ENCODE measurements at regions not wholly inside any gene's neighbourhood (a gene's known extent, or its start where the extent isn't known, plus 50 kb on each side); places are given as distances from the start of the nearest gene placed in this dataset.
"Not testable (repeated sequence)": the region's sequence is repeated elsewhere in the genome, so short reads cannot be mapped to it uniquely, and the experiment has no call there.

DNA sequence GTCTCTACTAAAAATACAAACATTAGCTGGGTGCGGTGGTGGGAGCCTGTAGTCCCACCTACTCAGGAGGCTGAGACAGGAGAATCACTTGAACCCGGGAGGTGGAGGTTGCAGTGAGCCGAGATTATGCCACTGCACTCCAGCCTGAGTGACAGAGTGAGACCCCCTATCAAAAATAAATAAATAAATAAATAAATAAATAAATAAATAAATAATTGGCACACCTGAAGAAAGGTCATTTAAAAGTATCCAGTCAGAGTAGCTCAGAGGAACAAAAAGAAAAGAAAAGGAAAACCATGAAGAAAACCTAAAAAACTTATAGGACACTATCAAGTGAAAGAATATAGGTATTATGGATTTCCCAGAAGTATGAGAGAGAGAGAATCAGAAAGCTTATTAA lies 330.1 kb upstream of the AR start:
- H3K36me3 Mint-ChIP-seq, DNase-seq, ATAC-seq, POLR2A ChIA-PET, H3K27ac Mint-ChIP-seq, H3K4me1 Mint-ChIP-seq, H3K4me3 Mint-ChIP-seq, H3K27me3 Mint-ChIP-seq: not testable (repeated sequence)
- H3K9me3 Mint-ChIP-seq: peaks cover 0 to 10% (median 5%) of the 10 kb centered on the region in 9 donors

DNA sequence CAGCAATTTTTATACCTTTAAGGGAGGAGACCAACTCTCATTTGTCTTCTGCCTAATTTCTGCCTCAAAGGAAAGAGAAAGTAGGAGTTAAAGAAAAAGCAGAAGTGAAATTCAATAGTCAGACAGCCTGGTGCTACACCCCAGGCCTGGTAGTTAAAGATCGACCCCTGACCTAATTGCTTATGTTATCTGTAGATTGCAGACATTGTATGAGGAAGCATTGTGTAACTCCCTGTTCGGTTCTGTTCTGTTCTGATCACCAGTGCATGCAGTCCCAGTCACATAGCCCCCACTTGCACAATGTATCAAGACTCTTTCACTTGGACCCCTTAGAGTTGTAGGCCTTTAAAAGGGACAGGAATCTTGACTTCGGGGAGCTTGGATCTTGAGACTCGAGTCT lies 335.9 kb upstream of the AR start:
- no peak for ATAC-seq
- DNase-seq: no peak
- Mint-ChIP-seq H3K36me3 (peaks cover 0 to 7% (median 0%) of the 10 kb centered on the region in 3 donors), H3K4me1 (no peaks in the 10 kb centered on the region), H3K27me3 (no peaks in the 10 kb centered on the region), H3K9me3 (peaks cover 0 to 4% (median 0%) of the 10 kb centered on the region in 9 donors), H3K4me3 (no peak overlapping the region), H3K27ac (no peak overlapping the region)
- POLR2A ChIA-PET: no interaction called here

DNA sequence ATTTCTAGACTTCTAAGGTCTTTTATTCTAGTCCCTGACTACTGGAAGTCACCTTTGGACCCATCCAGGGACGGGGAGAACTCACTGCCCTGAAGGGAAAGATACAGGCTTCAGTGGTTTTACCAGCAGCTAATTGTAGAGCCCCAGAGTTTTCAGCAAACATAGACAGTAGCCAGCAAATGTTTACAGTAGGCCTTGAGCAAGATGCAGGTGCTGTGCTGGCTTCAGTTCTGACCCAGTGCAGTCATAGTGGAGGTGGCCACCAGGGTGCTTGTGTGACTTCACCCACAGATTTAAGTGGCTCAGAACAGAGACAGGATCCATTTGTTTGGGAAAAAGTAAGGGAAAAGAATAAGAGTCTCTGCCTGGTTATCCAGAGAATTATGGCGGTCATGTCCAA lies 384.4 kb upstream of the AR start:
- H3K9me3 Mint-ChIP-seq: peaks cover 0 to 10% (median 2%) of the 10 kb centered on the region in 9 donors
- no peak for ATAC-seq
- no peaks in the 10 kb centered on the region for H3K4me1 Mint-ChIP-seq
- H3K27me3 Mint-ChIP-seq: no peaks in the 10 kb centered on the region
- no peak overlapping the region for H3K4me3 Mint-ChIP-seq
- DNase-seq: no peak
- POLR2A ChIA-PET: no interaction called here
- H3K36me3 Mint-ChIP-seq: no peaks in the 10 kb centered on the region
- no peak overlapping the region for H3K27ac Mint-ChIP-seq

DNA sequence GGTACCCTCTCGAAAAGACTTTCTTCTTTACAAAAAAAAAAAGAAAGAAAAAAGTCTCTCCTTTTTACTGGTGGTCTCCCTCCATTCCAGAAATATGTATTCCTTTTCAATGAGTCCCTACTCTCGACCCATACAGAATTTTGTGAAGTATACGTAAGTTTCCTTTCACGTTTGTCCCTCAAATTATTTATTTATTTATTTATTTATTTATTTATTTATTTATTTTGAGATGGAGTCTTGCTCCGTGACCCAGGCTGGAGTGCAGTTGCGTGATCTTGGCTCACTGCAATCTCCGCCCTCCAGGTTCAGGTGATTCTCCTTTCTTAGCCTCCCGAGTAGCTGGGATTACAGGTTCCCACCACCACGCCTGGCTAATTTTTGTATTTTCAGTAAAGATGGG lies 429.2 kb upstream of the AR start:
- Mint-ChIP-seq H3K36me3 (no peaks in the 10 kb centered on the region), H3K27me3 (no peaks in the 10 kb centered on the region), H3K4me1 (no peaks in the 10 kb centered on the region), H3K27ac (no peak overlapping the region), H3K4me3 (no peak overlapping the region), H3K9me3 (peaks cover 0 to 6% (median 0%) of the 10 kb centered on the region in 9 donors)
- DNase-seq: no peak
- POLR2A ChIA-PET: no interaction called here
- no peak for ATAC-seq

DNA sequence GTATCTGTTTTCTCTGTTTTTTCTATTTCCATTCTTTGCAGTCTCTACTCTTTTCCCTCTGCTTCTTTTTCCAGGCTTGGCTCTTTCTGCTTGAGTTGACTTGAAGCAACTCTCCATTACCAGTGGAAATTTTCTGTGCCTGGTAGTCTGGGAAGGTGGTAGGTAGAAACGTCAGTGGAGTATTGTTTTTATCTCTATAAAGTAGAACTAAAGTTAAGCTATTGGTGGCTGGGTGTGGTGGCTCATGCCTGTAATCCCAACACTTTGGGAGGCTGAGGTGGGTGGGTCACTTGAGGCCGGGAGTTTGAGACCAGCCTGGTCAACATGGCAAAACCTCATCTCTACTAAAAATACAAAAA lies 438.1 kb upstream of the AR start:
- POLR2A ChIA-PET: no interaction called here
- Mint-ChIP-seq H3K4me1 (no peaks in the 10 kb centered on the region), H3K4me3 (no peak overlapping the region), H3K9me3 (no peaks in the 10 kb centered on the region), H3K27me3 (peaks cover 0 to 3% (median 0%) of the 10 kb centered on the region in 5 donors), H3K27ac (no peak overlapping the region), H3K36me3 (no peaks in the 10 kb centered on the region)
- no peak for ATAC-seq
- no peak for DNase-seq

DNA sequence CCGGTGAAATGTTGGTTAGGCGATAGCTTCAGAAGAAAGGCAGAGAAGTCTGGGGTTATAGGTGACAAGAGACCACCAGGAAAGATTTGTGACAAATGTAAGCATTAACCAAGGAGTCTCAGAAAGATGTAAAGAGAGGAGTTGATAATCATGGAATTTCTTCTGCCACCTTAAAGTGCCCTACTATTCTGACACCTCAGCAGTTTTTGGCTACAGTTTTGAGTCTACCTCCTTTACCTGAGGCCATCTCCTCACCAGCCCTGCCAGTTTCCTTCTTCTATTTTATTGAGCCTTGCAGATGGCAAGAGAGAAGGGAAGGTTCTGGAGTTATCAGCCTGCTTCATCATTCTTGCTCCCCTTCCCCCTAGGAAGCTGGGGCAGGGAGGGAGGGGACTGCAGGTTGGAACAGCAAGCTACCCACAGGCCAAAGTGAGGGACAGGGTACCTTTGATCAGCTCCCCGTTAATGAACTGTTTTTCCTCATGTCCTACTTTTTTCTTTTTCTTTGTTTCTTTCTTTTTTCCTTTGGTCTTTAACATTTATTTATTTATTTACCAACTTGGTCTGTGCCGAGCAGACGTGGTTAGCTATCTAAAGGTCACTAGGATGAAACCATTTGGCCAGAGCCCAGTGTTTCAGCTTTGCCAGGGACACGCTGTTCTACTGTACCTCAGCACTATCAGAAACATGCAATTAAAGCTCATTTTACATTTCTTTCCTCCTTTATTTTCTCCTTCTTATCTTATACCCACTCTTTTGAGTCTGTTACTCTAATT lies 438.7 kb upstream of the AR start:
- no peak overlapping the region for H3K27ac Mint-ChIP-seq
- POLR2A ChIA-PET: no interaction called here
- peaks cover 0 to 3% (median 0%) of the 10 kb centered on the region in 5 donors for H3K27me3 Mint-ChIP-seq
- H3K4me3 Mint-ChIP-seq: no peak overlapping the region
- no peaks in the 10 kb centered on the region for H3K9me3 Mint-ChIP-seq
- DNase-seq (no peak), ATAC-seq (no peak)
- no peaks in the 10 kb centered on the region for H3K36me3 Mint-ChIP-seq
- no peaks in the 10 kb centered on the region for H3K4me1 Mint-ChIP-seq

DNA sequence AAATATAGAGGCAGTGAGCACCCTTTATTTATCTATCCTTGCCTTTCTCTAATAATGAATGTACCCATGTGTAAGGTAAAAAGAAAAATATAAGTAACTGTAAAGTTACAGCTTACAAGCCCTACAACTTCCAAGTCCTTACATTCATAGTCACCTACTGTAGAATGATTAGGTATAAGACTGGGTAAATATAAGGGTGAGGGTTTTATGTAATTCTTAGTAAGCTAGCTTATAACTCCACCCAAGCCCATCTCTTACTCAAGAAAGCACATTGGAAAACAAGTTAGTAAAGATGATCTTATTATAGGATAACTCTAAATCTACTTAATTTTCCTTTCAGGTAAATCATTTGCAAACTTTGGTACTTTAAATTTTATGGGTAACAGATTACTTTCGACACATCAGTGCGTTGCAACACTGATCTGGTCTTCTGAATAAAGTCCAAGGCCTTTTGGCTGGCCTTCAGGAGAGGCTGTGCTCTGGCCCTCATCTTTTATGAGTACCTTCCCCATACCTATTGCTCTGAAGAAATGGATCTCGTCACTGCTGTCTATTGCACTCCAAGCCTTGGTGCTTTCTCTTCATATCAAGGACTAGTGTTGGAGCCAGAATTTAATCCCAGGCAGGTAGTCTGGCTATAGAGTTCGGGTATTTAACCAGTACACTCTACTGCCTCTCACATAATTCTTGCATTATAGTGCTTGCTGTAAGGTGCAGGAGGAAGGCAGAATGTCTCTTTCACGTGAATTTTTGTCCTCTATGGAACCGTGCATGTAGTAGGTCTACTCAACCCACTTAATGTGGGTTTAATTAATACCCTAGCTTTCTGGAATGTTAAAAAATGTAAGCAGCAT lies 443.6 kb upstream of the AR start:
- H3K9me3 Mint-ChIP-seq: peaks cover 0 to 4% (median 0%) of the 10 kb centered on the region in 9 donors
- H3K27ac Mint-ChIP-seq: no peak overlapping the region
- DNase-seq: no peak
- no peaks in the 10 kb centered on the region for H3K36me3 Mint-ChIP-seq
- H3K4me3 Mint-ChIP-seq: no peak overlapping the region
- H3K4me1 Mint-ChIP-seq: no peaks in the 10 kb centered on the region
- H3K27me3 Mint-ChIP-seq: peaks cover 0 to 3% (median 0%) of the 10 kb centered on the region in 5 donors
- POLR2A ChIA-PET: no interaction called here
- no peak for ATAC-seq

DNA sequence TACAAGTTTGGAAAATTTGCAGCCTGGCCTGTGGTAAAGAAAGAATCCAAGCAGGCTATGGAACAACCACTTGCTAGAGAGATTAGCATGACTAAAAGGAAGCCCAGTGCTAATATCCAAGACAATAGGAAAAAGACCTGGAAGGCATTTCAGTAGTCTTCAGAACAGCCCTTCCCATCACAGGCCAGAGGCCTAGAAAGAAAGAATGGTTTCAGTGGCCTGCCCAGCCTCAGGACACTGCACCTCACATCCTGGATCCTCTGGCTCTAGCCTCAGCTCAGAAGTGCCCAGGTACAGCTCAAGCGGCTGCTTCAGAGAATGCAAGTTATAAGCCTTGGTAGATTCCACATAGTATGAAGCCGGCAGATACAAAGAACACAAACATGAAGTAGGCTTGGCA lies 449.8 kb upstream of the AR start:
- H3K4me3 Mint-ChIP-seq: no peak overlapping the region
- peaks cover 0 to 14% (median 0%) of the 10 kb centered on the region in 9 donors for H3K9me3 Mint-ChIP-seq
- no peaks in the 10 kb centered on the region for H3K27me3 Mint-ChIP-seq
- ATAC-seq (no peak), DNase-seq (no peak)
- H3K4me1 Mint-ChIP-seq: no peaks in the 10 kb centered on the region
- POLR2A ChIA-PET: no interaction called here
- peaks cover 0 to 5% (median 0%) of the 10 kb centered on the region in 3 donors for H3K36me3 Mint-ChIP-seq
- H3K27ac Mint-ChIP-seq: no peak overlapping the region

DNA sequence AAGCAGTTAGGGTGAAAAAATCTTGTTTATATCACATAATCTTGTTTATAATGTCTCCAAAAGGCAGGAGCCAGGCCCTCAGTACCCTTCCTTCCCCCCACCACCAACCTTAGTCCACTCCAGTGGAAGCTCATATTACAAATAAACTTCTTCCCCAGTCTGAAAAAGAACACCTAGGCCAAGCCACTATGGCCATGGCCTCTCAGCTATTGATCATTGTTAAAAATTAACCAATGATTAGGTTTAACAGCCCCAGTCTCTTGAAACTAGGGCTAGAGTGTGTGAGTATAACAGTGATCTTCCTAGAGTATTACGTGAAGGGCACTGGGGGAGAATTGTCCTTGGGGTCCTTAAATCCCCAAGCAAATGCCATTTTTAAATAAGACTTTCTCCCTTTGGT lies 411.9 kb upstream of the EDA2R start:
- H3K36me3 Mint-ChIP-seq: no peaks in the 10 kb centered on the region
- H3K27ac Mint-ChIP-seq: no peak overlapping the region
- H3K27me3 Mint-ChIP-seq: no peaks in the 10 kb centered on the region
- DNase-seq (no peak), ATAC-seq (no peak)
- H3K4me3 Mint-ChIP-seq: no peak overlapping the region
- no peaks in the 10 kb centered on the region for H3K4me1 Mint-ChIP-seq
- POLR2A ChIA-PET: no interaction called here
- H3K9me3 Mint-ChIP-seq: peaks cover 0 to 4% (median 0%) of the 10 kb centered on the region in 9 donors

DNA sequence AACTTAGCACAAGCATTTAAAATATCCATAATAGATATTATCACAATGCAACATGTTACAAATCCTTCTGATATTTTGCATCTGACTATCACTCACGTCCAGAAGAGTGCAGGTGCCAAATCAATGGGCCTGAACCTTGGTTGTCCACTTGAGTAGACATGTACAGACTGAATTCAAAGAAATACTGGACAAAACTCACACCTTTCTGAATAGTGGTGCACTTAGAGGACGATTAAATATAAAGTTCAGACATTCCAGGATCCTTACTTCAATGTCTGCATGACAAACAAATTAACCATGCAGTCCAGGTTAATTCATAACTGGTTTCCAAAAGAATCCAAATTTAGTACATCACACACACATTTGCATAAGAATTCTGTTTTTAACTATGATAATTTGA lies 406.0 kb upstream of the EDA2R start:
- POLR2A ChIA-PET: no interaction called here
- H3K4me1 Mint-ChIP-seq: no peaks in the 10 kb centered on the region
- no peak overlapping the region for H3K27ac Mint-ChIP-seq
- no peaks in the 10 kb centered on the region for H3K36me3 Mint-ChIP-seq
- H3K9me3 Mint-ChIP-seq: peaks cover 0 to 2% (median 0%) of the 10 kb centered on the region in 9 donors
- no peak overlapping the region for H3K4me3 Mint-ChIP-seq
- ATAC-seq (no peak), DNase-seq (no peak)
- no peaks in the 10 kb centered on the region for H3K27me3 Mint-ChIP-seq

DNA sequence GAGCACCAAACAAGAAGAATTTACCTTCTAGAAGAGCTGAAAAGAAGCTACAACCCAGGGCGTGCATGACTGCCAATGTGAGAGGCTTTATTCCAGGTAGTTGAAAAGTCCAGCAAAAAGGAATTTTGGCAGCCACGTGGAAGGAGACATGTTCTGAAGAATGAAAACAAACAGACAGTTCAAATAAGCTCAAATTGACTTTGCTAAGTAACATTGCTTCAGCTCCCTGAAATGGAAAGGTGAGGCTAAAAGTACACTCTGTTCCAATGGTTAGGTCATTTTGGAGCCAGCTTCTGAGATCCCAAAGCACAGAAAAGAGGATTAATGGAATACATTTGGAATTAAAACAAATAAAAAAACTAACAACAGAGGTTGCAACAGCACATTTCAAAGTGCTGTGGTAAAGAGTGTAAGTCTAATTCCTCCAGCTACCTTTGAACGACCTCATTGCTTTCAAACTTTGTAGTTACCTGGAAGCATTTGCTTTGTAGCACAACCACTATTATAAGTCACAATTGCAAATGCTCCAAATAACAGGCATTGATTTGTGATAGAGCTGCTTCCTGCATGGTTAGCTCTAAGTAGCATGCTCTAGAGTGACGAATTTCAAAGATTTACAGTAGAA lies 405.3 kb upstream of the EDA2R start:
- no peak for ATAC-seq
- POLR2A ChIA-PET: no interaction called here
- H3K4me1 Mint-ChIP-seq: no peaks in the 10 kb centered on the region
- peaks cover 0 to under 1% (median 0%) of the 10 kb centered on the region in 3 donors for H3K36me3 Mint-ChIP-seq
- H3K27me3 Mint-ChIP-seq: no peaks in the 10 kb centered on the region
- DNase-seq: no peak
- no peak overlapping the region for H3K27ac Mint-ChIP-seq
- no peak overlapping the region for H3K4me3 Mint-ChIP-seq
- H3K9me3 Mint-ChIP-seq: peaks cover 0 to 2% (median 0%) of the 10 kb centered on the region in 9 donors

DNA sequence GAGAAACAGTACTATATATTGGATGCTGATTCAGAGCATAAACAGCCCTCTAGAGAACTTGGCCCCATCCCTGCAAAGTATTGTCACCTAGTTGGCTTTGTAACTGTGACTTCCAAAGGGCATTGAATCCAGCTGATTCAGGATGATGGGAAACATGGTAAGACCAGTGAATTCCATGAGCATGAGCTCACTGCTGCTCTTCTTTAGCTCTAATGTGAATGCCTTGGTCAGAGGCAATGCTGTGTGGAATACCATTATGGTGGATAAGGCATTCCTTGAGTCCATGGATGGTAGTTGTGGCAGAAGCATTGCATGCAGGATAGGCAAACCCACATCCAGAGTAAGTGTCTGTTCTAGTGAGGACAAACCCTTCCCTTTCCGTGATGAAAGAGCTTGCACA lies 365.6 kb upstream of the EDA2R start:
- H3K36me3 Mint-ChIP-seq: no peaks in the 10 kb centered on the region

DNA sequence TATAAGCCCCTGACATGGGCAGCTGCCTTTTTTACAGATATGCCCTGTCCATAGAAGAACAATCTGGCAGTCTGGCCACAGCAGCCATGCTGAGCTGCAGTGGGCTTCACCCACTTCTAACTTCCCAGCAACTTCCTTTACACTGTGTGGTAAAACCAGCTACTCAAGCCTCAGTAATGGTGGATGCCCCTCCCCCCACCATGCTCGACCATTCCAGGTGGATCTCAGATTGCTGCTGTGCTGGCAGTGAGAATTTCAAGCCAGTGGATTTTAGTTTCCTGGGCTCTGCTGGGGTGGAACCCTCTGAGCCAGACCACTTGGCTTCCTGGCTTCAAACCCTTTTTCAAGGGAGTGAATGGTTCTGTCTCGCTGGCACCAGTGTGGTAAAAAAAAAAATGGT lies 355.9 kb upstream of the EDA2R start:
- H3K36me3 Mint-ChIP-seq: no peaks in the 10 kb centered on the region
- H3K27ac Mint-ChIP-seq: no peak overlapping the region
- peaks cover 0 to 4% (median 0%) of the 10 kb centered on the region in 9 donors for H3K9me3 Mint-ChIP-seq
- no peaks in the 10 kb centered on the region for H3K4me1 Mint-ChIP-seq
- DNase-seq: no peak
- peaks cover 0 to 3% (median 0%) of the 10 kb centered on the region in 5 donors for H3K27me3 Mint-ChIP-seq
- H3K4me3 Mint-ChIP-seq: no peak overlapping the region
- POLR2A ChIA-PET: no interaction called here
- ATAC-seq: no peak

More for the DNA sequence above, 365.6 kb upstream of the EDA2R start:
- POLR2A ChIA-PET: no interaction called here
- no peak overlapping the region for H3K4me3 Mint-ChIP-seq
- H3K27ac Mint-ChIP-seq: no peak overlapping the region
- ATAC-seq (no peak), DNase-seq (no peak)
- H3K4me1 Mint-ChIP-seq: no peaks in the 10 kb centered on the region
- no peaks in the 10 kb centered on the region for H3K27me3 Mint-ChIP-seq
- H3K9me3 Mint-ChIP-seq: peaks cover 0 to 15% (median 0%) of the 10 kb centered on the region in 9 donors

All from naive thymus-derived CD8-positive, alpha-beta T cell (primary cell).